HG03039 (cell line): ENCODE measurements at regions not wholly inside any gene's neighbourhood (a gene's known extent, or its start where the extent isn't known, plus 50 kb on each side); places are given as distances from the start of the nearest gene placed in this dataset.
"Not testable (repeated sequence)": the region's sequence is repeated elsewhere in the genome, so short reads cannot be mapped to it uniquely, and the experiment has no call there.

Experiments used
- ATAC-seq: cut with Tn5 transposase; IDR thresholded peaks from one replicate; pipeline ENCODE4 v1.9.1; 2021; ENCODE audit warnings: mild to moderate bottlenecking, moderate library complexity; ENCODE audit not compliant: unreplicated experiment

DNA sequence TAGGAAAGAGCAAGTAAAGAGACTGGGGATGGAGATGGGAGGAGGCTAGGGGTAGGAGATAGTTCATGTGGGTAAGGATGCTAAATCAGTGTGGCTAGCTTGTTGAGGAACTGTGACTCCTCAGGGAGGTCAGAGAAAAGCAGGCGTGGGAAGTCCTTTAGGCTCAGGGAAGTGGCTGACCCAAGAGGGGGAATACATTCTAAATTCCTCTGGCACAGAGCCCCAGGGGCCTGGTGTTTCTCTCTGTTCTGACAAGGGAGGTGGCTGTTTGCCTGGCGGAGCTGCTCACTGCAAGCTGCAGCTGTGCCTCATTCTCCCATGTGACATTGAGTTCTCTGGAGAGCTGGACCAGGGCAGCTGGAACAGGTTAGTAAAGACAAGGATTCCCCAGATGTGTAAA is 152.2 kb upstream of the SLC38A2 start:
- no peak for ATAC-seq

DNA sequence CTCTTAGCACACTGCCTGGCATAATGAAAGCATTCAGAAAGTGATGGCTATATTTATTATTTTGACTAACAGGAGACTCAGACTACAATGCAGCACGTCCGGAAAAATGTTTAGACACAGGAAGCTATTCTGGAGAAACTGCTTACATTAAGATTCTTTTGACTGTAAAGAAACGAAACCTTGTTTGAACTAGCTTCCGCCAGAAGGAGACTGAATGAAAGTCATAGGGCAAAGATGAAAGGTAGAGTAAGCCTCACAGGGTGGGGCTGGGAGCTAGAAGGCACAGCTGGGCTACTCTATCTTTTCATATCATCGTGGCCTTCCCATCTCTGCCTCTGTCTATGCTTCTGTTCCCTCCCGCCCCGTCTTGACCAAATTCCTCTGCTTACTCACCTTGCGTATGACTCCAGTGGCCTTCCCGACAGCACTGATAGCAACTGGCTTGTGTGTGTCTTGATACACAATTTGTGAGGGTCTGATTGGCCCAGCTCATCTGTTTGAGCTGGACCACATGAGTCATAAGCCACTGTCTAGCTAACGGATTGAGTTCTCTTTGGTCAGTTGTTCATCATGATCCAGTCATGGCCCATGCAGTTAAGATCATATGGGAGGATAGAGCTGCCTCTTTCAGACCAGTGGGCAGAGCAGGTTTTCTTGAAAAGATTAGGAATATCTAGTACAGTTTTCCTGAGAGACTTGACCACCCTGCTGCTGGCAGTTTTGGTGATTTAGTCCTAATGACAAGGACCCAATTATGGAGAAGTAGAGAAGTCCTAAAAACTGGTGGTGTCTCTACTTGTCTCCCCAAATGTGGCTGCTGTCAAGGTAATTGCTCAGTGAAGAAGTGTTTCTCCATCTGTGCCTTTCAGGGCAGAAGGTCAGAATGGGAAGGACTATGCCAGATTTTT is 151.5 kb upstream of the SLC38A2 start:
- no peak for ATAC-seq

DNA sequence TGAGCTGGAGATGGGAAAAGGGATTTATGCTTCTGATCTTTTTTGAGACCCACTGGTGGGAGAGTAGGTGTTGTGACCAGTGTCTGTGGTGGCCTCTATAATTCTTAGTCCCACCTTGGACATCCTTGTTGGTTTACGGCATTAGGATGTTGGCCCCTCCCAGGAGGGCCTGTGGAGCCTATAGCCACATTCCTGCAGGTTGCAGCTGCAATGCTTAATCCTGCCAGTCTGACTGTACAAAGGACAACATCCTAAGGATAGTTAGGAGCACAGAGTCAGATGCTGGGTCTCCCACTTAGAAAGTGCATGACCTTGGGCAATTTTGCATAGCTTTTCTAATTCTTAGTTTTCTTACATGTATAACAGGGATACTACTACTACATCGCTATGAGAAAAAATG is 150.9 kb upstream of the SLC38A2 start:
- no peak for ATAC-seq

DNA sequence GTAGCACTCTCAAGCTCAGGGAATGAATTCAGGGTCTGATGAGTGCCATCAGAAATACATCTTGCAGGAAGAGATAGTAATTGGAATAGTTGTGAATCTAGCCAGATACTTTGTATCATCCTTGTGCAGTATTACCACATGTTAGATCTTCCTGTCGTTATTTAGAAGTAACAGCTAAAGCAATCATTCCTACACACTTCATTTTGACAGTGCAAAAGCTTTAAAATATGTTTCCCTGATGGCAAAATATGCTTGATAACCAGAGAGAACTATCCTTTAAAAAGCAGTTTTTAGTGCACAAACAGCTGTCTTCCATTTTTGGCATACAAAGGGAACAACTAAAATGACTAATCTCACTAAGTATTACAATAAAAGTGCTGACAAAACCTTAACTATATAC is 149.5 kb upstream of the SLC38A2 start:
- no peak for ATAC-seq

DNA sequence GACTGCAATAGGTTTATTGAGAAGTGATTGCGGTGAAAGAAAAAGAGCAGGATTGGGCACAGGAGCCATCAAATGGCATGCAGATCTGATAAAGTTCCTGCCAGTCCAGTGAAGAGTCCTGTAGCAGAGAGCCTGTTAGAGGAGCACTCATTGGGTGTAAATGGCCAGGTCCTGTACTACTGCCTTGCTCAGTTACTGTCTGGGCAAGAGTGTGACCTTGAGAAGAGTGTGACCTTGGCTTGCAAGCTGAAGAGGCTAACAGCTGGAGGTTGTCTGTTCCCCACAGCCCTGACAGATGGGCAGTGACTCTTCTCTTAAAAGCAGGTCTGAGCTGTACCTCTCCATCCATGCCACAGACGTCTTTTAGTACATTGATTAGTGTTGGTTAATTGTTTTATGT is 148.6 kb upstream of the SLC38A2 start:
- no peak for ATAC-seq

DNA sequence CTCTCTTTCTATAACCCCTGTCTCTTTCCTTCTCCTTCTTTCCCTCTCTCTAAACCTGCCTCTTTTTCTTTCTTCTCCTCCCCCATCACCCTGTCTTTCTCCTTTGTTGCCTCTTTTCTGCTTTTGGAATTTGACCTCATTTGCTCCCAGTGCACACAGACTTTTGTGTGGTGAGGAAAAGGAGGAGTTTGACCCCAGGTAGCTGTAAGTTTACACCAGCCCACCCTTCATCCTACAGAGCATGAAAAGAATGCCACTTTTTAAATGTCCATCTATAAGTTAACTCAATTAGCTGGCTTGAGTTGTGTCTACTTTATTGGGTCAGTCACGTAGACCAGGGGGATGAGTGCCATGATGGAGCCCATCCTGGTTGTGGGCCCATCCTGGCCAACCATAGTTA is 146.8 kb upstream of the SLC38A2 start:
- no peak for ATAC-seq

DNA sequence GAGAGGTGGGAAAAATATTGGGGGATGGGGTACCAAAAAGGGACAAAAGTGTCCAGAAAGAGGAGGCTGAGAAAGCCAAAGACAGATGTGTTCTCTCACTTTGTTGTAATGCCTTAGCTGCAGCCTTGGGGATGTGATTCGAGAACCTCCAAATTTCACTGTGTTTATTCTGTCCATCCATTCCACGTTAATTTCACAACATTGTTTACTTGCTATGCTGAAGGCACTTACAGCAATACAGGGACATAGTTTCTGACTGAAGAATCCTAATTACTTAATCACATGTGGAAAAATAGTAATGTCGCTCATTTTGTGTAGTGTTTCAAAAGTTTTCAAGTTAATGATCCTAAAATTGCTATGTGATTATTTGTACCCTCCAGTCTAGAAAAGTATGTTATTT is 146.2 kb upstream of the SLC38A2 start:
- ATAC-seq = no peak

DNA sequence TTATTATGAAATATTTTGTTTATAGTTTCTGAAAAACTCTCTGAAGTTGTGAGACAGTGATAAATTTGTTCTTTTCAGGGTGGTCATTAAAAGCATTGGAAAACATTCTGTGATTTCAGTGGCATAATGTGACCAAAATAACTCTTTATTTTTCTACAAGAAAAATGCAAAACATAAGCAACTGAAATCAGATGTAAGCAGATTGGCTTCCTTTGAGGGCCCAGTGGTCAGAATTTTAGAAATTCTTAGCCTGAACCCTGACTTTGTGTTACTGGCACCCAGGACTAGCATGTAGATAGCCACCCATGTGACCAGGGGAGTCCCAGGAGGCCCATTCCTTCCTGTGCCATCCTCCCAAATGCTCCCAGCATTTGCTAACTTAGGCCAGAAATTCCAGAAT is 145.6 kb upstream of the SLC38A2 start:
- ATAC-seq = no peak

DNA sequence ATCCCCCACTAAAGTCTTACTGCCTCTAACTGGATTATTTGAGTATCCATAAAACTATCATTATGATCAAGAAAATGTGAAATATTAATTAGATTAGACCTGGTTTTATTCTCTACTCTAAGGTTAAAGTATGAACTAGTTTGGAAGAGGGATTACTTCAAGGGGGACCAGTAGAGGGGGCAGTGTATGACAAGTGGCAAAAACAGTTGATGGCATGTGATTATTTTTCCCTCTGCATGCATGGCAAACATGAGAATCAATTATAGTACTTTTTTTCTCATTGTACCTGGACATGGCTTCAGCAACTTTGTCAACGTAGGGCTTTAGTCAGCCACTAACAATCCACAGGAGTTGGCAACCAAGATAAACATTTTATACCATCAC is 145.0 kb upstream of the SLC38A2 start:
- peak; percentile 23 for ATAC-seq

DNA sequence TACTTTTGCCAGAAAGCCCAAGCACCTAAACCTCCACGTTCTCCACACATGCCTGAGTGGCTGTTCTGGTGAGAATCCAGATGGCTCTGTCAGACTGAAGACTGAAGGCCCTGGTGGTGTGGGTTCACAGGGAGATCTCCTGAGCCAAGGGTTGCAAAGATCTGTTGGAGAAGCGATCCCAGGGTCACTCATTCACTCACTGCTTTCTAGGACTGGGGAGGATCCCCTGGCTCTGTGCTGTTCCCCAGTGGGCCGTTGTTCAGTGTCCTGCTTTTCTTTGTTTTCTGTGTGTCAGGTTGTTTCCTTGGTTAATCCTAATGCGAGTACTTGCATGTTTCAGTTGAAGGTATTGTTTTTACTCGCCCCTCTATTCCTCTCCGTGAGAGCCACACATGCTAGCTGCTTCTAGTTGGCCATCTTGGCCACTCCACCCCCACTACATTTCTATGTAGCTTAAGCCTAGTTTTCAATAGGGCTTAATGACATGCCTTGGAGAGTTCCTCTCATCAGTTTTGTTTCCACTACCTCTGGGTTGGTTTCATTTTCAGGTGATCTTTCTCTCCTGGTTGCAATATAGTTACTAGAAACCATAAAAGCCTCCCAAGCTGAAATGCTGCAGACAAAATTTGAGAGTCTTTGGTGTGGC is 144.5 kb upstream of the SLC38A2 start:
- ATAC-seq = peak; percentile 94

DNA sequence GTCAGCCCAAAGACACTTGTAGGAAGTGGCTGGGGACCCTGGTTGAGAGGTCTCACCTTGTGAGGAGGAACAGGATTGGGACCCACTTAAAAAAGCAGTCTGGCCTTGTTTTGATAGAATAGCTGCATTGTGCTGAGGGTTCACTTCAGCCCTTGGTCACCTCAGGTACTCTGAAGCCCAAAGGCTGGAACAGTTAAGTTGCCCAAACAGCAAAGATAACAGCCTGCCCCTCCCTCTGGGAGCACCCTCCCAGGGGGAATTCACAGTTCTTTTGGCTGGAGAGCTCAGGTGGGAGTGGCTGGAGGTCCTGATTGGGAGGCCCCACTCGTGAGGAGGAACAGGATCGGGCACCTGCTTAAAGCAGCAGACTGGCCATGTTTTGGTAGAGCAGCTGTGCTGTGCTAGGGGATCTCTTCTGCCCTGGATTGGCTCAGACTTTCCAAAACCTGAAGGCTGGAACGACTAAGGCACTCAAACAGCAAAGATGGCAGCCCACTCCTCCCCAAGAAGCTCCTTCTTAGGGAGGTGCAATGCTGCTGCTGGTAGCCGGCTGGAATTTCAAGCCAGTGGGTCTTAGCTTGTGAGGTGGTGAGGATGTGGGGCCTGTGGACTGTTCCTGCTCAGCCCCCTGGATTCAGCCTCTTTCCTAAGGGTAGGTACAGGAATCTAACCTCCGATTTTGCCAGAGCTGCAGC is 143.8 kb upstream of the SLC38A2 start:
- ATAC-seq = no peak

DNA sequence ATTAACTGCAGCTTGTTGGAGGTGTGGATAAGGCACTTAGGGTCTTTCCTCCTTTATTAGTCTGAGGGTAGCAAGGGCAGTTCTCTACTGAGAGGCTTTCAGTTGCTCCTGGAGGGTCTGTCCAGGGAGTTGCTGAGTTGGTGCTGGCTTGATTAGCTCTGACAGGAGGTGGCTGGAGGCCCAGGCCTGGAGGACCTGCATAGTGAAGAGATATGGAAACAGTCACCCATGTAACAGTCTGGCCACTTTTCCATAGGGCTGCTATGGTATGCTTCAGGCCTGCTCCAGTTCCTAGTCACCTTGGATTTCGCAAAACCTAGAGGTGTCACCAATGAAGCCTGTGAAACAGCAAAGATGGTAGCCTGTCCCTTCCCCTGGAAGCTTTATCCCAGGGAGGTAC is 143.3 kb upstream of the SLC38A2 start:
- ATAC-seq = no peak

DNA sequence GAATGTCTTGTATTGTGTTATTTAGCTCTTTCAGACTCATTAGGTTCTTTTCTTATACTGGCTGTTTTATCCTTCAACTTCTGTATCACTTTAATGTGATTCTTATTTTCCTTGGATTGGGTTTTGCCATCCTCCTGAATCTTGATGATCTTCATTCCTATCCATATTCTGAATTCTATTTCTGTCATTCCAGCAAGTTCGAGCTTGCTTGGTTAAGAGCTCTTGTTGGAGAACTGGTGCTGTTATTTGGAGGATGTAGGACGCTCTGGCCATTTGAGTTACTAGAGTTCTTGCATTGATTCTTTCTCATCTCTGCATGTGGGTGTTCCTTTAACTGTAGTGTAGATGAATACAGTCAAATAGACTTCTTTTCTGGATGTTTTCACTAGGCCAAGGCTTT is 142.3 kb upstream of the SLC38A2 start:
- no peak for ATAC-seq

DNA sequence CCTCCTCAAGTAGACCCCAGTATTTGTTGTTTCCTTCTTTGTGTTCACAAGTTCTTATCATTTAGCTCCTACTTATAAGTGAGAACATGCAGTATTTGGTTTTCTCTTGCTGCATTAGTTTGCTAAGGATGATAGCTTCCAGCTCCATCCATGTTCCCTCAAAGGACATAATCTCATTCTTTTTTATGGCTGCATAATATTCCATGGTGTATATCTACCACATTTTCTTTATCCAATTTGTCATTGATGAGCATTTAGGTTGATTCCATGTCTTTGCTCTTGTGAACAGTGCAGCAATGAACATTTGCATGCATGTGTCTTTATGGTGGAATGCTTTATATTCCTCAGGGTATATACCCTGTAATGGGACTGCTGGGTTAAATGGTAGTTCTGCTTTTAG is 137.7 kb upstream of the SLC38A2 start:
- ATAC-seq = not testable (repeated sequence)

DNA sequence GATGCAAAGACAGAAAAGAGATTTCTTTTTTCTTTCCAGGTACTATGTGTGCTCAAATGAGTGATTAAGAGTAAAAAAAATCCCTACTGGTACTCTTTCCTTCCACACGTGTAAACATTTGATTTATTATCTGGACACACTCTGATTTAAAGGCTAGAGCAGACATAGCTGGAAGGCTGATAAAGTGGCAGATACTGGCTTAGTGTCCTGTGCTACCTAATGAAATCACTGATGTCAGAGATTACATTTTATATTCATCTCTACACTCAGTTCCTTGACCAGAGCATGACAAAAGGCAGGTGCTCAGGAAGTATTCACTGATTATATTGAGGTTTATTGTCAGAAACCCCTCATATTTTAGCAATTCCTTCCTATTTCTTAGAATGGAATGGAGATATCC is 136.6 kb upstream of the SLC38A2 start:
- no peak for ATAC-seq

DNA sequence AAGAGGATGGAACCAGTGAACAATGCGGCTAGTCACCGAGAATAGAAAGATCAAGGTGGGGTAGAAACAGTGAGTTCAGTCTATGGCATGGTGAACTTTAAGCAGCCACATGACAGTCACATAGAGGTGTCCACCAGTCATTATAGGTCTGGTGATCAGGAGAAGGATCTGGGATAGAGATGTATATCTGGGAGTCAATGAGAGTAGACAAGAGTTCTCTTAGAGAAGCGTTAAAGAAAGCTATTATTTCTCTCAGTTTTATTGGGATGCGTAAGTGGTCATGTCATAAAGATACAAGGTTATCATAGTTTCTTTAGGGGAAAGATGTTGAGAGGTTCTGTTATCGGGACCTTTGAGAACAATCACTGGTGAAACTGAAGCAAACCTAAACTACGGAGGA is 136.1 kb upstream of the SLC38A2 start:
- ATAC-seq = no peak

DNA sequence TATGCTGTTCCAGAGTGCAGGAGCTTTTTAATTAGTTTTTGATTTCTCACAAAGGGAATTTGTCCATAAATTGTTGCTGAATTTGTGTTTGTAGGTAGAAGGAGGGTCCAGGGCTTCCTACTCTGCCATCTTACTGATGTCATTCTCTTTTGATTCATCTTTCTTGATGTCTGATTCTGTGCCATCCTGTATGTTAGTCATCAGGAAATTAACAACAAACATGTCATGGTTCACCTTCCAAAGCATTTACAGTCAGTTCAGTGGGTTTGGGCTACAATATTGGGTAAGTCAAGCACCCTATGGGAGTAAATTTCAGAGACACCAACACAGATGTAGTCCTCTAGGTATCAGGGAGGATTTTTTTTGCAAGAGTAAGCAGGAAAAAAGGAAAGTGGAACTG is 135.2 kb upstream of the SLC38A2 start:
- ATAC-seq = no peak

DNA sequence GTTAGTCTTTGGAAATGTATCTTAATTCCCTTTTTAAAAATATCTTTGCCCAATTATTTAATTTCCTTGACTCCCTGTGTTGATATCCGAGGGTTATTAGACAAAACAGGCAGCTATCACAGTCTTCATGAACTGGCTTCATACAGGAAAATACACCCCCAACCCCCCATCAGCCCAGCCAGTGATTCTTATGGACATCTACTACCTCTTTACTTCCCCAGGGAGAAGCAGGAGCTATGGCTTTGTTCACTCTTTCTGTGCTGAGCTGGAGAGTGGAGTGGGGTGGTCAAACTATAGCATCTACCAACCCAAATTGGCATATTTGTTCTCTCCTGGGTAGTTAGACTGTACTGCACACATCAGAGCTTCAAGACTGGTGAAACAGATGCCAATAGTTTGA is 134.4 kb upstream of the SLC38A2 start:
- ATAC-seq = no peak

DNA sequence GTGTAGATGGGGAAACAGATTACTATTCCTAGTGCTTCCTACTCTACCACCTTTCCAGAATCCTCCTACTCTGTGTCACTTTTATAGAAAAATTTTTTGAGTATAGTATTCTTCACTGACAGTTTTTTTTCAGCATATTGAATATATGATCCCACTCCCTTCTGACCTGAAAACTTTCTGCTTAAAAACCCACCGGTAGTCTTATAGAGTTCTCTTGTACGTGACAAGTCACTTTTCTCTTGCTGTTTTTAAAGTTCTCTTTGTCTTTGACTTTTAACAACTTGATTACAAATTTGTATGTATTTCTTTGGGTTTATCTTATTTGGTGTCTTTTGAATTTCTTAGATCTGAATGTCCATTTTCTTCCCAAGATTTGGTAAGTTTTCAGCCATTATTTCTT is 133.6 kb upstream of the SLC38A2 start:
- ATAC-seq = no peak

DNA sequence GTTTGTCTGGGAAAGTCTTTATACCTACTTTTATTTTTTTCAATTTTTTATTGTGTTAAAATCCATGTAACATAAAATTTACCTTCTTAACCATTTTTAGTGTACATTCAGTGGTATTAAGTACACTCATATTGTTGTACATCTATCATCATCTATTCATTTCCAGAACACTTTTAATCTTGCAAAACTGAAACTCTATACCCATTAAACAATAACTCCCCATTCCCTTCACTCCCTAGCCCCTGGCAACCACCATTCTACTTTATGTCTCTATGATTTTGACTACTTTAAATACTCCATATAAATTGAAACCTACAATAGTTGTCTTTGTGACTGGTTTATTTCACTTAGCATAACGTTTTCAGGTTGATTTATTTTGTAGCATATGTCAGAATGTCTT is 131.9 kb upstream of the SLC38A2 start:
- no peak for ATAC-seq

DNA sequence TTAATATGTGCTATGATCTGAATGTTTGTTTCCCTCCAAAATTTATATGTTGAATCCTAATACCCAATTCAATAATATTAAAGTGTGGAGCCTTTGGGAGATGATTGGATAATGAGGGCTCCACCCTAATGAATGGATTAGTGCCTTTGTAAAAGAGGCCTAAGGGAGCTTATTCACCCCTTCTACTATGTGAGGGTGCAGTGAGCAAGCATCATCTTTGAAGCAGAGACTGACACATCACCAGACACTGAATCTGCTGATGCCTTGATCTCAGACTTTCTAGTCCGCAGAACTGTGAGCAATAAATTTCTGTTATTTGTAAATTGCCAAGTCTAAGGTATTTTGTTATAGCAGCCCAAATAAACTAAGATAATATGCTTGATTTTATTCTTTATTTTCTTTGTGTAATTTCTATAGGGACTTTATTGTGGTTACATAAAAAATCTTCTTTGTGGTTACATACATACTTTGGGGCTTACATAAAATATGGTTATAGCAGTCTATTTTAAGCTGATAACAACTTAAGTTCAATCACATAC is 131.1 kb upstream of the SLC38A2 start:
- no peak for ATAC-seq

DNA sequence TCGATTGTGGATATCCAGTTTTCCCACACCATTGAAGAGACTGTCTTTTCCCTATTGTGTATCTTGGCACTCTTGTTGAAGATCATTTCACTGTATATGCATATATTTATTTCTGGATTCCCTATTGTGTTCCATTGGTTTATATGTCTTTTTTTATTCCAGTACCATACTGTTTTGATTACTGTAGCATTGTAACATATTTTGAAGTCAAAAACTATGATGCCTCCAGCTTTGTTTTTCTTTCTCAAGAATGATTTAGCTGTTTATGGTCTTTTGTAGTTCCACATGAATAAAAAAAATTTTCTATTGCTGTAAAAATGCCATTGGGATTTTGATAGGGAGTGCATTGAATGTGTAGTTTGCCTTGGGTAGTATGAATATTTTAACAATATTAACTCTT is 128.1 kb upstream of the SLC38A2 start:
- no peak for ATAC-seq
